ENCODE measurements at regions not wholly inside any gene's neighbourhood (a gene's known extent, or its start where the extent isn't known, plus 50 kb on each side); places are given as distances from the start of the nearest gene placed in this dataset.
"Not testable (repeated sequence)": the region's sequence is repeated elsewhere in the genome, so short reads cannot be mapped to it uniquely, and the experiment has no call there.

- CTCF ChIA-PET = no interaction called here
- no peak overlapping the region for H3K27ac ChIP-seq
- DNase-seq (ENCODE audit: low spot score) = no peak
- POLR2A ChIA-PET (ENCODE audit: low non-redundant PET) = no interaction called here
- TF ChIP-seq CTCF (conservative IDR thresholded peaks at IDR 0.05; ENCODE audit: low read depth) = no peak
Measured at GRCh38 chr21:23601549-23601948, 2005.7 kb downstream of the MRPL39 start.

GRCh38 chr21:23593582-23593981 lies 2013.7 kb downstream of the MRPL39 start:
- POLR2A ChIA-PET (ENCODE audit: low non-redundant PET) = no interaction called here
- no peak for DNase-seq (ENCODE audit: low spot score)
- no peak for TF ChIP-seq CTCF (conservative IDR thresholded peaks at IDR 0.05; ENCODE audit: low read depth)
- CTCF ChIA-PET = no interaction called here
- no peak overlapping the region for H3K27ac ChIP-seq

GRCh38 chr21:23585419-23585818 lies 2021.9 kb downstream of the MRPL39 start:
- ChIA-PET CTCF (no interaction called here), POLR2A (ENCODE audit: low non-redundant PET) (no interaction called here)
- no peak for DNase-seq (ENCODE audit: low spot score)
- no peak overlapping the region for H3K27ac ChIP-seq
- no peak for TF ChIP-seq CTCF (conservative IDR thresholded peaks at IDR 0.05; ENCODE audit: low read depth)

- H3K27ac ChIP-seq = no peak overlapping the region
- ChIA-PET POLR2A (ENCODE audit: low non-redundant PET) (no interaction called here), CTCF (no interaction called here)
- TF ChIP-seq CTCF (conservative IDR thresholded peaks at IDR 0.05; ENCODE audit: low read depth) = no peak
- DNase-seq (ENCODE audit: low spot score) = no peak
Measured at GRCh38 chr21:23579573-23579972, 2027.7 kb downstream of the MRPL39 start.

GRCh38 chr21:23578027-23578426 lies 2029.3 kb downstream of the MRPL39 start:
- DNase-seq (ENCODE audit: low spot score) = no peak
- TF ChIP-seq CTCF (conservative IDR thresholded peaks at IDR 0.05; ENCODE audit: low read depth) = no peak
- H3K27ac ChIP-seq = no peak overlapping the region
- POLR2A ChIA-PET (ENCODE audit: low non-redundant PET) = no interaction called here
- CTCF ChIA-PET = interaction anchor here (0.6 kb wide), 1 partner anchor 12 kb away, joined by 3 read pairs; no protein-coding TSS in a partner anchor

- no peak for DNase-seq (ENCODE audit: low spot score)
- H3K27ac ChIP-seq = no peak overlapping the region
- CTCF ChIA-PET = no interaction called here
- TF ChIP-seq CTCF (conservative IDR thresholded peaks at IDR 0.05; ENCODE audit: low read depth) = no peak
- POLR2A ChIA-PET (ENCODE audit: low non-redundant PET) = no interaction called here
Measured at GRCh38 chr21:23574932-23575331, 2032.3 kb downstream of the MRPL39 start.

- H3K27ac ChIP-seq; CTCF ChIA-PET; DNase-seq (ENCODE audit: low spot score); POLR2A ChIA-PET (ENCODE audit: low non-redundant PET): not testable (repeated sequence)
Measured at GRCh38 chr21:23548924-23549323, 2058.4 kb downstream of the MRPL39 start.

Measured in RWPE1 (cell line).